ENCODE measurements at regions not wholly inside any gene's neighbourhood (a gene's known extent, or its start where the extent isn't known, plus 50 kb on each side); places are given as distances from the start of the nearest gene placed in this dataset.

- TF ChIP-seq, protein P1, sequence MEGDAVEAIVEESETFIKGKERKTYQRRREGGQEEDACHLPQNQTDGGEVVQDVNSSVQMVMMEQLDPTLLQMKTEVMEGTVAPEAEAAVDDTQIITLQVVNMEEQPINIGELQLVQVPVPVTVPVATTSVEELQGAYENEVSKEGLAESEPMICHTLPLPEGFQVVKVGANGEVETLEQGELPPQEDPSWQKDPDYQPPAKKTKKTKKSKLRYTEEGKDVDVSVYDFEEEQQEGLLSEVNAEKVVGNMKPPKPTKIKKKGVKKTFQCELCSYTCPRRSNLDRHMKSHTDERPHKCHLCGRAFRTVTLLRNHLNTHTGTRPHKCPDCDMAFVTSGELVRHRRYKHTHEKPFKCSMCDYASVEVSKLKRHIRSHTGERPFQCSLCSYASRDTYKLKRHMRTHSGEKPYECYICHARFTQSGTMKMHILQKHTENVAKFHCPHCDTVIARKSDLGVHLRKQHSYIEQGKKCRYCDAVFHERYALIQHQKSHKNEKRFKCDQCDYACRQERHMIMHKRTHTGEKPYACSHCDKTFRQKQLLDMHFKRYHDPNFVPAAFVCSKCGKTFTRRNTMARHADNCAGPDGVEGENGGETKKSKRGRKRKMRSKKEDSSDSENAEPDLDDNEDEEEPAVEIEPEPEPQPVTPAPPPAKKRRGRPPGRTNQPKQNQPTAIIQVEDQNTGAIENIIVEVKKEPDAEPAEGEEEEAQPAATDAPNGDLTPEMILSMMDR (IDR thresholded peaks at IDR 0.05), result no peak
- TF ChIP-seq POLR2A (IDR thresholded peaks at IDR 0.05), result no peak
Observed at GRCh38 chr12:74848006-74848405, 310.4 kb downstream of the ATXN7L3B start.
